A204.1 (cell line): ENCODE measurements at regions not wholly inside any gene's neighbourhood (a gene's known extent, or its start where the extent isn't known, plus 50 kb on each side); places are given as distances from the start of the nearest gene placed in this dataset.

Experiments used
- FAIRE-seq: peaks from 2 replicates; lab custom pipeline; 2012; peaks lifted over from hg19 to GRCh38; lab: Jason Lieb, UNC

- no peak for FAIRE-seq
These were observed 100.4 kb upstream of the SEMA6A start for GRCh38 chr5:116674881-116675625.

GRCh38 chr5:116673453-116673852, 98.8 kb upstream of the SEMA6A start:
- FAIRE-seq, result no peak

DNA sequence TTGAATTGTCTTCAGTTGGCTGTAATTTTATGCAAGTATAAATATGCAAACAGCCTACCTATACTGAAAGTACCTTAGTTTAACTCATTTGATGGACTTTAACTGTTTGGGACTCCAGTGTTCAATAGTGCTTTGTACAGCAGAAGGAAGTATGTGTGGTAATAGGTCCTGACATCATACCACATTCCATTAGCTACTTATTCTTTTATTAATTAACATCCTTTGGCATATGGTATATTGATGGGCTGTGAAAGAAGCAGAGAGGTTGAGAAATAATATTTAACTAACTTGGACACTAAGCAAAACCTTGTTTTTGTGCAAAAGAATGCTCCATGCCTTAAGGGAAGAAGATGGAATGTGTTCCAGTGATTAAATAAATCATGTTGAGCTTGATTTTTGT, 97.6 kb upstream of the SEMA6A start:
- FAIRE-seq, result no peak

DNA sequence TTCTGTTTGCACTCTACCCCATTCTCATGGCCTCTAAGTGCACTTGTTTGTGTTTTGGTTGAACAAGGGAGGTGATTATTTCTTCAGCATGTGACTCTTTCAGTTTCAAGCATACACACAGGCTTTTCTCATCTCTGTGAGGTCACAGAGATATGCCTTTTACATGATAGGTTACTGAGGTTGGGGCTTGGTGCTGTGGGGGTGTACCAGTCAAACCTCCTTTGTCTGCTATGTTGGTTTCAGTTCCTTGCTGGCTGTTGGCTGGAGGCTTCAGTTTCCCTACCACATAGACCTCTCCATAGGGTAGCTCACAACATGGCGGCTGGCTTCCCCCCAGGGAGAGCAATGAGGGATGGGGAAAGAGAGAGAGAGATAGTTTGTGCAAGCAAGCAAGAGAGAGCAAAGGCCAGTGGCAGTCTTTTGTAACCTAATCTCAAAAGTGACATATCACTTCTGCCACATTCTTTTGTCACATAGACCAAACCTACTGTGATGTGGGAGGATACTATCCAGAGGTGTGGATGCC, 96.7 kb upstream of the SEMA6A start:
- FAIRE-seq, result no peak

DNA sequence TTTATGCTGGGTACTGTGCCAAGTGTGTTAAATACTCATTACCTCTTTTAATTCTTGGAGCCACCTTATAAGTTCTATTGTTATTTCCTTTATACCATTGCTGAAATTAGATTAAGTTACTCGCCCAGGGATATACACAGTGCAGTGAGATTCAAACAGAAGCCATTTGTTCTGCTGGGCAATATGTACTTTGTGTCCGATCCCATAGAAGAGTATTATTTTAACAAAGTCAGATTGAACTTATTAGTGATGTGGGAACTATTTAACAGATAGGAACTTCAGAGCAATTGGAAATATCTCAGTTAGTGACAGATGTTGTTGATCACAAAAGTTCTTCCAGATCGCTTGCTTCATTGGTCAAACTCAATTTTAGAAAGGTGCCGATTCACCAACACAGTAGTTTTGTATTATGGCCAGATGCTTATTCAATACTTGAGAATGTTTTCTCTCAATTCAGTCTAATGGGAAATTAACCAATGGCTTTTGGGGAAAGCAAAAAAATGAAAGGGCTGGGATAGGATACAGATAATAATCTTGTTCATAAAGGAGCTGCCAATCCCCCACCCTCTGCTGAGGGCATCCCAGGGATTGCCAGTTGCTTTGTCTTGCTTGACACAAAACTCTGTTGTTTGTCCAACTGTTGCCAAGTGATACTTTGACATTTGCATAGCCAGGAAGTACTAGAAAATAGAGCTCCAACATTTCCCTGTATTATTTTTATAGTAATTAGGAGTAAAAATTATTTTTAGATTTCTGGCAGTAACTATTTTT, 94.8 kb upstream of the SEMA6A start:
- no peak for FAIRE-seq

GRCh38 chr5:116668390-116668789, 93.8 kb upstream of the SEMA6A start:
- no peak for FAIRE-seq

GRCh38 chr5:116666901-116667300, 92.3 kb upstream of the SEMA6A start:
- no peak for FAIRE-seq

DNA sequence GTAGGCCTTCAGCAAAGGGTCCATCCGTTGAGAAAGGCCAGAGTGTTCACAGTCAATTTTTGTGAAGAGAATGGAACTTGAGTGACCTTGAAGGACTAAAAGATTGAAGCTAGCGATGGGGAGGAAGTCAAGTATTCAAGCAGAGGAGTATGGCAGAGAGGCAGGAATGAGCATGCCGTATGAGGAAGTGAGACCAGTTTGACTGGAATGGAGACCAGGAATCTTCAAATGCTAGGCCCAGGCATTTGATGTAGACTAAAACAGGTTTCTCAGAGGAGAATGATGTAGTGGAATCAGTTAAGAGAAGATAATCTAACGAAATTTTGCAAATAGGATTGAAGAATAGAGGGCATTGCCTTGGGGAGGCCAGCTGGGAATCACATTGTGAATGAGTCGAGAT, 90.4 kb upstream of the SEMA6A start:
- no peak for FAIRE-seq

- FAIRE-seq, result no peak
These were observed 88.5 kb upstream of the SEMA6A start for GRCh38 chr5:116663081-116663480.

GRCh38 chr5:116661419-116661818, 86.8 kb upstream of the SEMA6A start:
- FAIRE-seq, result no peak

- FAIRE-seq, result no peak
These were observed 86.3 kb upstream of the SEMA6A start for GRCh38 chr5:116660929-116661328.

GRCh38 chr5:116658830-116659229, 84.2 kb upstream of the SEMA6A start:
- no peak for FAIRE-seq

- no peak for FAIRE-seq
These were observed 83.5 kb upstream of the SEMA6A start for GRCh38 chr5:116658141-116658540.

- no peak for FAIRE-seq
These were observed 80.8 kb upstream of the SEMA6A start for GRCh38 chr5:116655431-116655830.

DNA sequence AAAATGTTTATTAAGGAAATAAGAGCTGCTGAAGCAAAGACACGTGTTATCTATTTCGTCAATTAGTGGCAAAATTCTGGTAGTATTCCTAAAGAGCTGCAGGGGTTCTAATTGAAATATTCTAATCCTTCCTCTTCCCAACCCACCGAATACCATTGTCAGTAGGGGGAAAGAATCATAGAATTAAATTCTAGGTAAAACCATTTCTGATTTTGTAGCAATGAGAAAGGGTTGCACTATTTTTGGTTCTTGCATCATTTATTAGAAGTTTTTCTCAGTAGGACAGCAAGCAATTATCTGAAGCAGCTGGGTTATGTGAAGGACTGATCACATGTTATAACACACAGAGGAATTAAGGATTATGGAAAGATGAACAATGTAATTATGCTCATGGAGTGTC, 80.3 kb upstream of the SEMA6A start:
- no peak for FAIRE-seq

DNA sequence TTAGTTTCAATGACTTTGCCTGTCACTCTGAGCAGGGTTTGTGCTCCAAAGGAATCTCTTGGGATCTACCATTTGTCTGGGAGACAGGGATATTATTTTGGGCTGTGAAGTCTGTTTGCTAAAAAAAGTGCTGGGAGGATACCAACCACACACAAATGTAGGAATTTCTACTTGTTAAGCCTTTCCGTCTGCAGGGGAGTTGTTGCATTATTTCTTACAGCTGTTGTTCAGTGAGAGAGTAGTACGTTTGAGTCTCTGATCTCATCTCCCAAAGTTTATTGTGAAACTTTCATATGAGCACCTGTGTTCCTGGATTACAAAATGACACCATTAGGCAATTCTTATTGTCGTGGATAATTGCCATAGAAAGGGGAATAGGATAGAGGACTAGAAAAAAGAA, 78.3 kb upstream of the SEMA6A start:
- FAIRE-seq, result no peak

- FAIRE-seq, result no peak
These were observed 77.6 kb upstream of the SEMA6A start for GRCh38 chr5:116652196-116652729.

- no peak for FAIRE-seq
These were observed 77.0 kb upstream of the SEMA6A start for GRCh38 chr5:116651653-116652052.

DNA sequence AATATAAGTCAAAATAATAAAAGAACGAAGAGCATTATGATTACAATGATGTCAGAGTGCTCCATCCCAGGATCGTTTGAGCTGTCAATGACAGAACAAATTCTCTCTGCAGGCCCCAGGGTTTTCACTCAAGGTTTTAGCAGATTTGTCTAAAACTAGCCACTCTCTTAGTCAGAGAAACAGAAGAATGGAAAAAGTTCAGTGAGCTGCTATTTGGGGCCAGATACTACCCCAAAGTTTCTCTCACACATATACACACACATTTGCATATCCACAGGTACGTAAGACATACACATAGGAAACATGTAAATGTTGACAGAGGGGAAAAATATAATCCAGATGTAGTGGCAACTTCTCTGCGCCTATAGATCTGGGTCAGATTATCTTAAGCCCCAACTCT, 76.3 kb upstream of the SEMA6A start:
- FAIRE-seq, result no peak

DNA sequence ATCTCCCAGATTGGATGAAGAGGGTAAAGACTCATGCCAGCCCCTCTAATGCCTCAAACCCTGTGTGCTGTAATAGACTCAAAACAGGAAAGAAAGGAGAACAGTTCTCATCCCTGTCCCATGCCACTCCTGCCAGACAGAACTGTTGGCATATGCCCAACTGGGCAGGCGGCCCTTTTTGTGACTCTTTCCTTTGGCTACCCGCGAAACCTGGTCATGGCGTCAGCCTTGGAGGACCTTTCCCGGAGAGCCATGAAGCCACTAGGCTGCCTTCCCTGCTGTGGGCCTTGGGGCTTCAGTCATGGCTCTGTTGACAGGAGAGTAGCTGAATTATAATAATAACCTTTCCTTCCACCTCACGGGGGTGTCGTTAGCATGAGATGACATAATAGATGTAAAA, 75.9 kb upstream of the SEMA6A start:
- FAIRE-seq, result no peak

DNA sequence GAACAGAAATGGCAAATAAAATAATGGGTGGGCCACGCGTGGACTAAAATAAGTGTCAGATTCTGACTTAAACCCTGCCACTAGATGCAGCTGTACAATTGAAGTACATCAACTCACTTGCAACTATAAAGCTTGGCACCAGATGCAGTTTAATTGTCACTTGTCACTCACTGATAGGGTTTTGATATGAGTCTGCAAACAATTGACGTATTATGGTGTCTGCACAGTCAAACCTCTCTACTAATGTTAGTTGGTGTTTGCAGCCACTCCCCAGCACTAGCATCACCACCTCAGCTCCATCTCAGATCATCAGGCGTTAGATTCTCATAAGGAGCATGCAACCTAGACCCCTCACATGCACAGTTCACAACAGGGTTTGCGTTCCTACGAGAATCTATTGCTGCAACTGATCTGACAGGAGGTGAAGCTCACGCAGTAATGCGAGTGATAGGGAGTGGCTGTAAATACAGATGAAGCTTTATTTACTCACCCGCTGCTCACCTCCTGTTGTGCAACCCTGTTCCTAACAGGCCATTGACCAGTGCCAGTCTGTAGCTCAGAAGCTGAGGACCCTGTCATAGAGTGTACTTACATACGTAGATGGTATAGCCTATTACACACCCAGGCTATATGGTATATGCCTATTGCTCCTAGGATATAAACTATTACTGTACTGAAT, 72.1 kb upstream of the SEMA6A start:
- no peak for FAIRE-seq

DNA sequence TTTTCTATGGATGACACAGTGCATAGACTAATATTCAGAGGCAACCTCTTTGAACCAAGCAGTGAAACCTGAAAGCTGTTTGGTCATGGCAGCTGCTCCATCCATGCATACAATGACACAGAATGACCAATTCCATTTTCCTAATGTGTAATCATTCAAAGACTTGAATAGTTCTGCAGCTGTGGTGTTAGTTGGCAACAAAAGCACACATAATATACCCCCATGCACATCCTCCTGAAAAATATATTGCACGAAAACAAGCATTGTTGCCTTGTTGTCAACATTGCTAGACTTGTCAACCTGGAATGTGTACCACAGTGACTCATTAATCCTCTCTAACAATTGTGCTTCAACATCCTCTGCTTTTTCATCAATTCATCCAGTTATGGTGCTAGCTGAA, 71.0 kb upstream of the SEMA6A start:
- no peak for FAIRE-seq

GRCh38 chr5:116640236-116640635, 65.6 kb upstream of the SEMA6A start:
- FAIRE-seq, result no peak
